Hepatocyte (in vitro differentiated cells): ENCODE measurements at regions not wholly inside any gene's neighbourhood (a gene's known extent, or its start where the extent isn't known, plus 50 kb on each side); places are given as distances from the start of the nearest gene placed in this dataset.

Experiments
- CTCF ChIP-seq: fragments of 200-600 bp; sonication (generic); IDR thresholded peaks from 2 replicates; pipeline ENCODE4 v1.5.1; 2016; ENCODE audit warnings: antibody characterized with exemption, mild to moderate bottlenecking; ENCODE audit not compliant: poor library complexity
- EZH2 ChIP-seq: fragments of 200-600 bp; sonication (generic); IDR thresholded peaks from 2 replicates; pipeline ENCODE4 v1.6.1; 2016; ENCODE audit warnings: antibody characterized with exemption, mild to moderate bottlenecking, borderline replicate concordance

- TF ChIP-seq CTCF (no peak), EZH2 (no peak)
Observed at GRCh38 chr5:5558102-5558501, 135.6 kb downstream of the ICE1 start.
